Epidermal melanocyte (primary cell): ENCODE measurements at regions not wholly inside any gene's neighbourhood (a gene's known extent, or its start where the extent isn't known, plus 50 kb on each side); places are given as distances from the start of the nearest gene placed in this dataset.
"Not testable (repeated sequence)": the region's sequence is repeated elsewhere in the genome, so short reads cannot be mapped to it uniquely, and the experiment has no call there.

Source experiments
- DNase-seq: peaks from one replicate; pipeline ENCODE4 v3.0.0; 2011; ENCODE audit warnings: low spot score; ENCODE audit not compliant: insufficient read length

- DNase-seq = no peak
These were observed 215.3 kb downstream of the RNF152 start for GRCh38 chr18:61677435-61677970.

- no peak for DNase-seq
These were observed 215.9 kb downstream of the RNF152 start for GRCh38 chr18:61676773-61677434.

GRCh38 chr18:61669320-61669719 is 223.5 kb downstream of the RNF152 start:
- DNase-seq = no peak

DNA sequence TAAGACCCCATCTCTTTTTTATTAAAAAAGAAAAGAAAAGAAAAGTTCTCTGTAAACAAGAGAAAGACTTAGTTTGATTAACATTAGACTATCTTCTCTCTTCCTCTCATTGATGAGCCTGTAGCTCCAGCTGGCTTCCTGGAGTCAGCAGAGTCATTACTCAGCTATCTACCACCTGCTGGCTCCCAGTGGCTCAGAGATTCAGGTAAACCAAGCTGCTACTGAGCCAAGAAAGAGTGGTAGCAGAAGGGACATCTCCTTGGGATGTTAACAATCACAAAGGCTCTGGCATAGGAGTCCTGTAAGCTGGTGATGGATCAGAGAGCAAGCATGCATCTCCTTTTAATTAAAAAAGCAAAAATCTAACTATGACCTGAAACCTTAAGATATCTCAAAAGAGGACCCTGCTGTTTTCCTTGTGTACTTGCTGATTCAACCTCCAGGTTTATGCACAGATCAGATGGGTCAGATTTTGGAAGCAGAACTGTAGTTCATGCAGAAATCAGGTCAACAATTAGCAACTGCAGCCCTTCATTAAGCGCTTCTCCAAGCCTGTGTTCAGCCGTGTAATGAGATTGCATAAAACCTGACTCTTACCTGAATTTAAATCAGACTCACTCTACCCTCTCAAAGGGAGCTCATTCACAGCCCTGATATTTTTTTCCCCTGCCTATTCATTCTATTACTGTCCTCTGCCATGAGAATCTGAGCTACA is 225.8 kb downstream of the RNF152 start:
- no peak for DNase-seq

- DNase-seq = no peak
These were observed 228.3 kb downstream of the RNF152 start for GRCh38 chr18:61664419-61665084.

- no peak for DNase-seq
These were observed 230.1 kb downstream of the RNF152 start for GRCh38 chr18:61662726-61663125.

GRCh38 chr18:61658431-61658830 is 234.4 kb downstream of the RNF152 start:
- DNase-seq = no peak

DNA sequence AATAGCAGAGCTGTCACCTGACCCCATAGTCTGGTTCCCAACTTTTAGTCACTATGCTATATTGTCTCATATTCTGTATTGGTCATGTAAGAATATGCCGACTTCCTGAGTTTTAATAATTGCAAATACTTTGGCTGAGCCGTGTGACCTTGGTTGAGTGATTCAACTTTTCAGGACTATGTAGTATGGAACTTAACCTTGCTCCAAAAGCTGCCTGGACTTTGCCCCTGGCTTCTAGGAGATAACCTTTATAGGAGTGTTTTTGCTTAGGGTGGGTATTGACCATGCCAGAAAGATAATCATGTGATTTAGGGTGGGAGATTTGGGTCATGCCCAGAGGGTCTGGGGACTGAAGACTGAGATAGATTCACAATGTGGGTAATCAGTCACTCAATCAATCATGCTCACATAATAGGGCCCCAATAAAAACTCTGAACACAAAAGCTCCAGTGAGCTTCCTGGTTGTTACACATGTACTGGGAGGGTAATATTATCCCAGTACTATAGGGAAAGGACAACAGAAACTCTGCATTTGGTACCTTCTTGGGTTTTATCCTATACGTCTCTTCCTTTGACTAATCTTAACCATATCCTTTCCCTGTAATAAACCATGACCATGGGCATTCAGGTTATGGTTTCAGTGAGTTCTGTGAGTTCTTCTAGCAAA is 235.6 kb downstream of the RNF152 start:
- no peak for DNase-seq

GRCh38 chr18:61655630-61656029 is 237.2 kb downstream of the RNF152 start:
- DNase-seq = no peak

DNA sequence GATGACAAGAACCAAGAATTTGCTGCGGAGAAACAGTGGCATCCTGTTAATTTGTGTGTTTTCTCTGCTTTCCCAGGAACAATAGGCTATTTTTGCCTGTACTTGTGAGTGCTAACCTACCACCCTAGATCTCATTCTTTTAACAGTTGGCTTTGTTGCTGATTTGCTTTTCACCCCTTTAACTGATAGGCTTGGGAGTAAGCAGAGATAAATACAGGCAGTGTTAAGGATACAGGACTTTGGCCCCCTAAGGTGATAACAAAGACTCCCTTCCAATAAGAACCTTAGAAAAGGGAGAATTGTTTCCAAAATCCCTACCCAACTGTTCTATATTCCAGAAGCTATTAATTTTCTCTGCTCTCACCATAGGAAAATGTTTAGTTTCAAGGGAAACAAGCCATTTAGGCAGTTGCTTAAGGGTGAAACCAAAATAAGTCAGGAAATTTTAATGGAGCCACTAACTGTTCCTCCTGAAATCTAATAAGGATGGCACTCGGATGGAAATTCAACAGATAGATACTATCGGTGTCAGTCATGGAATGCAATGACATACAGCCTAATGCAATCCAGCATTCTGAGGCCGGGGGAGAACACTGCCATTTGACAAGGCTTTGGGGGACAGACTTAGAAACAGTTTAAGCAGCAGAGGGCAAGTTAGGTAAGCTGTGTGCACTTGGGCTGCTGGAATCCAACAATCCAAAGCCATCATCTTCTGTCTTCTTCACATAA is 238.8 kb downstream of the RNF152 start:
- DNase-seq = no peak

DNA sequence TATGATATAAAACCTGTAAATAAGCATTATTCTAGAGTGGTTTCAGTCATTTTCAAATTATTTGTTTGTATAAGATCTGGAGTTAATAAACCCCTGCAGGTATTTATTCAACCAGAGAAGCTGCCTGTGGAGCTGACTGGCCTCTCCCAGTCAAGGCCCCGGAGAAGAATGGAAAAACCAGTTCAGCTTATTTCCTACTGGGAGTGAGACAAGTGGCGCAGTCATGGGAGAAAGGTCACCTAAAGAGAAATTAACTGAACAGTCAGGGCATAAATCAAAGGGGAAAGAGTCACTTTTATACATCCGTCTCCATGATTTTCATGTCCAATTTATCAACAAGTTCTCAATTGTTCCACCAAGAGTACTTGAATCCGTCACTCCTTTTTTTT is 240.9 kb downstream of the RNF152 start:
- DNase-seq = no peak

DNA sequence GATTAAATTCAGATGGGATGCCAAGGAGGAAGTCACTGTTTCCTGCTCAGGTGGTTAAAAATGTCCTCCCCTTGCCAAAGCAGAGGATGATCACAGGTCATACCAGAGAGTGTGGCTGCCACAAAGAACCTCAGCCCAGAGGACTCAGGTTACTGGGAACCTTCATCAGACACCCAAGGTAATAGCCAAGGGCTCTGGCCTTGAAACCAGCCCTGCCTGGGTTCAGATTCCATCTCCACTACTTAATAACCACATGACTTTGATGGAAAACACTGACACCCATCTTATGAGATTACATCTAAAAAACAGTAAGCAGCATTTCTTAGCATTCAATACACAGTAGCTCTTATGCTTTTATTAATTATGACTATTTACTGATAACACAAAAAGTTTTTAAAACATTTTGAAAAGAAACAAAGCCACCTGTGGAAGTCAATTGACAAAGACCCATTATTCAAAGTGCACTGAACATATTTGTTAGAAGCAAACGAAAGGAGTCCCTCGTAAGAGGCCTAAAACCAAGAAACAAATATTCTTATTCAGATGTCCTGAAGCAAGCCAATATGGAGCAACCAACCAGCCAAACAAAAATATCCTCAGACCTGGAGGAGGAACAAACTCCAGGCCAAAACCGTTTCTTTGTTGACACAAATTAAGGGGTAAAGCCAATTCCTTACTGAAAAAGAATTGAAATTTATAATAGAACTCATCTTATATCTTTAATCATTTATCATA is 241.5 kb downstream of the RNF152 start:
- DNase-seq = no peak

GRCh38 chr18:61643884-61644647 is 248.7 kb downstream of the RNF152 start:
- DNase-seq = no peak

DNA sequence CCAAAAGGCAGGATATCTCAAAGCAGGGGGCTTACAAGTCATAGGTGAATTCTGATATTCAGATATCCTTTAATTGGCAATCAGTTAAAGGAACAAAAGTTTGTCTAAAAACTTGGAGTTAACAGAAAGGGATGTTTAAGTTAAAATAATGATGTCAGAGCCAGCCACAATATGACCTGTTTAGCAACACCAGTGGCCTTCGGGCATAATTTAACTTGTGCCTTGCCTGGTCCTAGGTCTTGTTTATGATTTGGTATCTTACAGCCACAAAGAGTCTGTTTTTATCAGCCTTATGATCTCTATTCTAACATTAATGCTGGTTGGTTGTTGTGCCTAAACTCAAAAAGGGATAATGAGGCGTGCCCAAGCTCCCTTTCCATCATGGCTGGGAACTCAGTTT is 252.9 kb downstream of the RNF152 start:
- no peak for DNase-seq

DNA sequence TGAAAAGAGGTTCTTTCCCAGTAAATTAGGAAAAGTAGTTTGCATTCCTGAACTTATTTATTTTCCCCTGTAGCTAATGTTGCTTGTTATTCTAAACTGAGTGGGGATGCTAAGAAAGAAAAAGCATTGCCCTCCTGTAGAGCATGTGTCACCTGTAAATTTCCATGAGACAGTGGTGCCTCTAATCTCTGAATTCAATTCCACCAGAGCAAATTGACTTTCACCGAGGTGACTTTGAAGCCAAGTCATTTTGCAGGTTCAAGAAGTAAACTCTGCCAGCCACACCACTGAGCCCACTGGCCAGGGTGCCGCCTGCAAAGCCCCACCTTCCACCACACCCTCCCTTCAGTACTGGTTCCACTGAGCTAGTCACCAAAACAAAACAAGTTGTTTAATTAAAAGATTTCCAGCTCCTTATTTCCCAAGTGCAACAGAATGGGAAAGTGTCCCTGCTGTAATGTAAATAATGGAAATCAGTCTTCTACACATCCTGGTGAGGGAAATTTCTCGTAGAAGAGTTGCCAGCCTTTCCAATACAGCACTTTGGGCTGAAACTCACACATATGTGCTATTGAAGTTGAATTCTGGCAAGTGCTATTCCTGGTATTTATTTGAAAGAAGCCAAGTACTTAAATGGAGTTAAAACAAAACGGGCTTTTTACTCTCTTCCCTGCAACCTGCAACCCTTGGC is 254.8 kb downstream of the RNF152 start:
- DNase-seq = no peak

DNA sequence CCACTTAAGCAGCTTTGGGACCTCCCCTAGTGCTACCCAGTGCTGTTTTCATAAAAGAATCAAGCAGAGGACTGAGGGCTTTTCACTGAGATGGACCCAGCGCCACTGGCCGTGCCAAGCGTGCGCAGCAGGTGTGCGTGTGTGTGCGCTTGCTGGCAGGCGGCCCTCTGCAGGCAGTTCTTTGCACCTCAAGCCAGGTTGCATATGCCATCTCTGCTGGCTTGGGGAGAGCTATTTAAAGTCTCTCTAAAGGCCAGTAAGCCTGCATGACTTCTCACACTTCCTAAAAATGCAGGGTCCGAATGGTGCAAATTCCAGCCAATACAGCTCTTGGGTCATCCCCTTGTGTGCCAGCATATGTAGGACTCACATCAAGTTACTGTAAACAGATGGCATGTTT is 255.5 kb downstream of the RNF152 start:
- no peak for DNase-seq

GRCh38 chr18:61635901-61636528 is 256.8 kb downstream of the RNF152 start:
- no peak for DNase-seq

- no peak for DNase-seq
These were observed 264.7 kb downstream of the RNF152 start for GRCh38 chr18:61628085-61628484.

GRCh38 chr18:61624631-61625030 is 268.2 kb downstream of the RNF152 start:
- not testable (repeated sequence) for DNase-seq
